Thyroid gland (tissue), 4 donors: ENCODE measurements at regions not wholly inside any gene's neighbourhood (a gene's known extent, or its start where the extent isn't known, plus 50 kb on each side); places are given as distances from the start of the nearest gene placed in this dataset.

Source experiments
- DNase-seq, 2 donors: peaks; one replicate each; pipeline ENCODE4 v3.0.0-alpha.2; 2019
- H3K27ac ChIP-seq, 3 donors: fragments of 200-600 bp; sonication (generic); 1 replicate in 2 of 3; 2 replicates in 1 of 3; pipeline ENCODE4 v1.5.1; 2016 to 2019; ENCODE audit warnings: mild to moderate bottlenecking in 1 of 3, moderate library complexity in 1 of 3
- H3K27me3 ChIP-seq: fragments of 200-600 bp; sonication (generic); one replicate; pipeline ENCODE4 v1.5.1; 2019
- H3K36me3 ChIP-seq, 2 donors: fragments of 200-600 bp; sonication (generic); one replicate each; pipeline ENCODE4 v1.5.1; 2016 to 2019
- H3K4me1 ChIP-seq, 2 donors: fragments of 200-600 bp; sonication (generic); one replicate each; pipeline ENCODE4 v1.5.1; 2017 to 2019
- H3K4me3 ChIP-seq, 3 donors: fragments of 200-600 bp; sonication (generic); replicated peaks in 1 of 3; 1 replicate in 2 of 3; 2 replicates in 1 of 3; pipeline ENCODE4 v1.5.1; 2016; ENCODE audit warnings: mild to moderate bottlenecking in 1 of 3
- H3K9me3 ChIP-seq: fragments of 200-600 bp; sonication (generic); one replicate; pipeline ENCODE4 v1.5.1; 2017
- CTCF ChIP-seq, 6 experiments: fragments of 200-600 bp in 3 of 6; fragments of 450-650 bp in 3 of 6; sonication (generic) in 3 of 6; IDR thresholded peaks; one replicate each; pipeline ENCODE4 v1.5.1; 2016 to 2019; ENCODE audit warnings: antibody characterized with exemption in 6 of 6, mild to moderate bottlenecking in 2 of 6, inconsistent platforms in 1 of 6, moderate library complexity in 1 of 6
- POLR2A ChIP-seq, 2 donors: fragments of 450-650 bp; IDR thresholded peaks; one replicate each; pipeline ENCODE4 v1.6.1; 2017; ENCODE audit warnings: antibody characterized with exemption in 2 of 2, mild to moderate bottlenecking in 2 of 2, moderate library complexity in 1 of 2
- WGBS, 2 donors: methylation state at CpG; one replicate each; pipeline ENCODE4 v1.1.5; 2017; 5-methylcytosine and 5-hydroxymethylcytosine counted together
- intact Hi-C: fragments of 100-400 bp; cut with DNase I; formaldehyde crosslinking; loops from one replicate; pipeline ENCODE4 v1.15.1; 2023

GRCh38 chr6:33952016-33952415 is 148.2 kb upstream of the MLN start:
- intact Hi-C loops = no loop called here

DNA sequence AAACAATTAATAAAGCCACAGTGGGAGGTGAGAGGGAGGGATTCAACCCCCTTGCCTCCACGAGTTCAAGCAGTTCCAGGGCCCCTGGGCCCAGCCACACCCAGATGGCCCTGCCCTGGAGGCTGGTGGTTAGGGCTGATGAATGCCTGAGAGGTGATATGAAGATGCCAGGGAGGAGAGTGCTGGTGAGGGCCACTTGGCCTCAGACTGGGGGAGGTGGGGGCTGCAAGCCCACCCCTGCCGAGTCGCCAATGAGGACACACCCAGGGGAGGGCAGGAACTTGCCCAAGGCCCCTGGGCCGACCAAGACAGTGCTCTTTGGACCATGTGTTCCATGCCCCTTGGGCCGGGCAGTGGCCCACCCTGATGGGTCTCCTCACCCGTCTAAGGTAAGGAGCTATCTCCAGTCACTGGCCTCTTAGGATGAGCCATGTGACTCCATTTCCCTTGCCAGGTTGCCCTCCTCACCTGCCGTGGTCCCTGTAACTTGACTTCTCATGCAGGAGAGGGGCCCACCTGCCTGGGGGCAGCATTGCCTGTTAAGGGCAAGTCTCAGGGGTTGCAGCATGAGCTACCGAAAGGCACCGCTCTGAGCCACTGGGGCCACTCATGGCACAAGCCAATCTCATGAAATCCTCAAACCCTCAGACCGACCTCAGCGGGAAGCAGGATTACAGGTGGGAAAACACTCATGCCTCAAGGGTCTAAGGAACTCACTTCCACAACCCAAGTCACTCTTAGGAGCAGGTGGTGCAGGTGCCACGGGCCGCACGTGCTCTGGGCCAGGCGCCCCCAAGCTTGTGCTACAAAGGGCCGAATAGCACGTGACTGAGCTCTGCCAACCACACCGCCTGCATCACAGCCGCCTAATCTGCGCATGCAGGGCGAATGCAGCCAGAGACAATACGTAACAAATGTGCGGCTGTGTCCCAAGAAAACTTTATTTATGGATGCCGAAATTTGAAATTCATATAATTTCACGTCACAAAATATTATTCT is 147.4 kb upstream of the MLN start:
- DNase-seq = no peak
- Histone ChIP-seq H3K9me3 (no peaks in the 10 kb centered on the region), H3K36me3 (no peaks in the 10 kb centered on the region), H3K27ac (no peak overlapping the region), H3K4me3 (no peak overlapping the region), H3K4me1 (peaks cover 0 to 2% of the 10 kb centered on the region in 2 donors), H3K27me3 (no peaks in the 10 kb centered on the region)
- WGBS, 2 donors = 87 to 92% methylated on average over 22 to 25 of the region's 25 CpGs
- no peak for TF ChIP-seq POLR2A (IDR thresholded peaks at IDR 0.05)
- TF ChIP-seq CTCF (IDR thresholded peaks at IDR 0.05) = no peak
- intact Hi-C loops = no loop called here

More at GRCh38 chr6:33952016-33952415, 148.2 kb upstream of the MLN start:
- H3K36me3 ChIP-seq = no peaks in the 10 kb centered on the region
- H3K9me3 ChIP-seq = no peaks in the 10 kb centered on the region
- DNase-seq = no peak
- H3K27me3 ChIP-seq = no peaks in the 10 kb centered on the region
- H3K4me3 ChIP-seq = no peak overlapping the region
- H3K4me1 ChIP-seq = no peaks in the 10 kb centered on the region
- no peak overlapping the region for H3K27ac ChIP-seq
- WGBS, 2 donors = 81 to 84% methylated on average over 4 of the region's 4 CpGs
- TF ChIP-seq POLR2A (IDR thresholded peaks at IDR 0.05) = no peak

- no peaks in the 10 kb centered on the region for H3K27me3 ChIP-seq
- H3K36me3 ChIP-seq = no peaks in the 10 kb centered on the region
- no peak overlapping the region for H3K27ac ChIP-seq
- no peaks in the 10 kb centered on the region for H3K9me3 ChIP-seq
- TF ChIP-seq POLR2A (IDR thresholded peaks at IDR 0.05) = no peak
- no peak for TF ChIP-seq CTCF (IDR thresholded peaks at IDR 0.05)
- 73 to 92% methylated on average over 2 of the region's 2 CpGs for WGBS, 2 donors
- intact Hi-C loops = no loop called here
- DNase-seq = no peak
- no peak overlapping the region for H3K4me3 ChIP-seq
- H3K4me1 ChIP-seq = peaks cover 0 to 4% of the 10 kb centered on the region in 2 donors
Observed at GRCh38 chr6:33950472-33950881, 146.7 kb upstream of the MLN start.

- Histone ChIP-seq H3K4me1 (peaks cover 0 to 4% of the 10 kb centered on the region in 2 donors), H3K36me3 (no peaks in the 10 kb centered on the region), H3K27me3 (no peaks in the 10 kb centered on the region), H3K9me3 (no peaks in the 10 kb centered on the region), H3K27ac (no peak overlapping the region), H3K4me3 (no peak overlapping the region)
- no peak for DNase-seq
- intact Hi-C loops = no loop called here
- 85% methylated on average over 7 to 9 of the region's 9 CpGs for WGBS, 2 donors
- TF ChIP-seq CTCF (IDR thresholded peaks at IDR 0.05) = no peak
- no peak for TF ChIP-seq POLR2A (IDR thresholded peaks at IDR 0.05)
Observed at GRCh38 chr6:33949877-33950435, 146.2 kb upstream of the MLN start.

GRCh38 chr6:33949111-33949510 is 145.3 kb upstream of the MLN start:
- Histone ChIP-seq H3K27ac (no peak overlapping the region), H3K9me3 (no peaks in the 10 kb centered on the region), H3K27me3 (no peaks in the 10 kb centered on the region), H3K36me3 (no peaks in the 10 kb centered on the region), H3K4me1 (peaks cover 0 to 4% of the 10 kb centered on the region in 2 donors), H3K4me3 (no peak overlapping the region)
- no peak for DNase-seq
- TF ChIP-seq CTCF (IDR thresholded peaks at IDR 0.05) (no peak), POLR2A (IDR thresholded peaks at IDR 0.05) (no peak)
- intact Hi-C loops = no loop called here
- 84 to 86% methylated on average over 5 of the region's 5 CpGs for WGBS, 2 donors
